HG02623 (cell line): ENCODE measurements at regions not wholly inside any gene's neighbourhood (a gene's known extent, or its start where the extent isn't known, plus 50 kb on each side); places are given as distances from the start of the nearest gene placed in this dataset.
"Not testable (repeated sequence)": the region's sequence is repeated elsewhere in the genome, so short reads cannot be mapped to it uniquely, and the experiment has no call there.

Experiments used
- ATAC-seq: cut with Tn5 transposase; IDR thresholded peaks from one replicate; pipeline ENCODE4 v1.9.1; 2021; ENCODE audit warnings: moderate library complexity; ENCODE audit not compliant: unreplicated experiment

DNA sequence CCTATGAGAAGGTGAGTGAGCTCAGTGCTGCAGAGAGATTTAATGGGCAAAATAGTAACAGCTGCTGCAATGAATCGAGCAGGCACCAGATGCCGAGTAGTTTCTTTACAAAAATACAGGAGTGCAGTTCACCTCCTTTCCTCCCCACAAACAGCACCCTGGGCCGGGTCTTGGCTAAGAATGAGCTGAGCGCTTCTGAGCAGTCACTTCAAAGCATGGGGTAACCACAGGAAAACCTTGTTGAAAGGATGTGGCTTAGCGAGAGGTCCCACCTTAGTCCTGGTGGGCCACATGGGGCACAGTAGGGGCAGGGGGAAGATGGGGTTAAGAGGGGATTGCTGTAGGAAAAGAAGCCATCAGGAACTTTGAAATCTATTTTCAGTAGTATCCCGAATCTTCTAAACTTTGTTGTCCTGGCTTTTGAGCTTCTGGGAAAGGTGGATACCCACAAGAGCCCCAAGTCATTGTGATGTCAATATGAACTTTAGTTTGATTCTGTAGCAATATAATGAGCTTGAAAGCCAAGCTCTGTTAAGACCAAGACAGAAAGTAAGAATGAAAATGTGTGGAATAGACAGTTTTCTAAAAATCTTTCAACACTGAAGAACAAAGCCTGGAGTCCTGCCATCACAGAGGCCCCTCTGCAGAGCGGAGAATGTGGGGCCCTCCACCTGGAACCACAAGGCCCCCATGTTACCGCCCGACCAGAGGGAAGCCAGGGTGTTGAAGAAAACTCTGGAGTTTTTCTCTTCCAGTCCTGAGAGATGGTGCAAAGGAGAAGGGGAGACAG, 101.0 kb upstream of the ZNF236 start:
- no peak for ATAC-seq

DNA sequence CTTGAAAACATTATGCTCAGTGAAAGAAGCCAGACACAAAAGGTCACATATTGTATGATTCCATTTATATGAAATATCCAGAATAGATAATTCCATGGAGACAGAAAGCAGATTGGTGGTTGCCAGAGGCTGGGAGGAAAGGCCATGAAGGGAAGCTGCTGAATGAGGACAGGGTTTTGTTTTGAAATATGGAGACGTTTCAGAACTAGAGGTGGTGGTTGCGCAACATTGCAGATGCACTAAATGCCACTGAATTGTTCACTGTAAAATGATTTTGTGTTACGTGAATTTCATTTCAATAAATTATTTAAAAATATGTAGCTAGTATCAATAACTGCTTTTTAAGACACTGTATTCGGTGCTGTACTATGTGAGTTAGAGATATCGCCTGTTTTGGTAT, 101.7 kb upstream of the ZNF236 start:
- no peak for ATAC-seq

GRCh38 chr18:76715012-76715610, 107.2 kb upstream of the ZNF236 start:
- ATAC-seq = no peak

GRCh38 chr18:76713432-76713831, 108.9 kb upstream of the ZNF236 start:
- no peak for ATAC-seq

GRCh38 chr18:76712511-76713140, 109.7 kb upstream of the ZNF236 start:
- no peak for ATAC-seq

- ATAC-seq = no peak
Observed at GRCh38 chr18:76710646-76711520, 111.5 kb upstream of the ZNF236 start.

GRCh38 chr18:76709659-76710645, 112.4 kb upstream of the ZNF236 start:
- ATAC-seq = peak; percentile 86

DNA sequence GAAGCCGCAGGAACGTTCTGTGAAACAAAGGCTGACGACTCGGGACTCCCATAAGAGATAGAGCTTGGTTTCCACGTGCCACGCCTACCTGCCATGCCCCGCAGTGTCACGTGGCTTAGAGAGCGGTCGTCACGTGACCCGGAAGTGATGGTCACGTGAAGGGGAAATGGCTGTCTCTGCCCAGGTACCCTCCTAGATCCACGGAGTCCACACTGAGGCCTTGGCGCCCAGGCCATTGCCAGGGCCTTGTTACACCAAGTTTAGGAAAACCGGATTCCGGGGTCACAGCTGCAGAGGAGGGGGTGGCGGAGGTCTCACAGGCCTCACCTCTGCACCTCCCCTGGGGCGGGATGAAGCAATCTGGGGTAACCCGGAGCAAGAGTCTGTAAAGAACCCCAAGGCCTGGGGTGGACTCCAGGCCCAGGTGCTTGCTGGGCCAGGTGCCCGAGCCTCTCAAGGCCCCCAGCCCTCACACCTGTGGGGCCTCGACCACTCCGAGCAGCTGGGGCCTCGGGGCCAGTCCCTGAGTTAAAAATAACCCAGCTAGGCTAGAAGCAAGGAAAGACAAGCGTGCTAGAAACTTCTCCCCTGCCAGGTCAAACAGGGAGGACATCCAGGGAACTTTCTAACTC, 113.5 kb upstream of the ZNF236 start:
- ATAC-seq = no peak

GRCh38 chr18:76708071-76708721, 114.2 kb upstream of the ZNF236 start:
- ATAC-seq = no peak

DNA sequence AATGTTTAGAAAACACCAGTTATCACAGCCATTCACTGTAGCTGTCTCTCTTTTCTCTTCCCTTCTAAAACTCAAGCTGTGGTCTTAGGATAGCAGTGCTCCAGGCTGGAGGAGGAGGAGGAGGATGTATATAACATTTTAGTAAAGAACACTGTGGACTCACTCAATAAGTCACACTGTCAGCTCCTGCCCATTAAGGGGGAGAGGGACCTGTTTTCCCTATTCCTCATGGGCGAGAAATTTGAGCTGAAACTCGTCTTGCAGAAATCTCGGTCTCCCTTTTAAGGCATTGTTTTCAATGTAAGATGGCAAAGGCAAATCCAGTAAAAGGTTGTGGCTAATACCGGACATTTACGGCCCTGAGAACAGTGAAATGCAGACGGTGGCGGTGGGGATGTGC, 114.8 kb upstream of the ZNF236 start:
- no peak for ATAC-seq

- not testable (repeated sequence) for ATAC-seq
Observed at GRCh38 chr18:76704589-76704988, 117.8 kb upstream of the ZNF236 start.

DNA sequence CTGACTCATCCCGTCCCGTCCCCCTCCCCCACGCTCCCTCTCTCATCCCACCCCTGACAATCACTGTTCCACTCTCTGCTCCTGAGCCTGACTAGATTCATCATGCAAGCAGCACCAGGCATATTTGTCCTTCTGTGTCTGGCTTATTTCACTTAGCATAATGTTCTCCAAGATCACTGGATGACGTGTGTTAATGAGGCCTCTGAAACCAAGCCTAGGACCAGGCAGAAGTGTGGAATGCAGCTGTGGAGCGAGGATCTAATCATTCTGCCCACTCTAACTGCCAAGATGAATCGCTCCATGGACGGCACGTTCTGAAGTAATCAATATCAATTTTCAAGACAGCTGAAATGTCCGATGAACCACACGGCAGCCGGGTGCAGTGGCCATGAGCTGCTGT, 122.4 kb upstream of the ZNF236 start:
- no peak for ATAC-seq

GRCh38 chr18:76697441-76697901, 124.9 kb upstream of the ZNF236 start:
- ATAC-seq = no peak

GRCh38 chr18:76691800-76692199, 130.6 kb upstream of the ZNF236 start:
- no peak for ATAC-seq

DNA sequence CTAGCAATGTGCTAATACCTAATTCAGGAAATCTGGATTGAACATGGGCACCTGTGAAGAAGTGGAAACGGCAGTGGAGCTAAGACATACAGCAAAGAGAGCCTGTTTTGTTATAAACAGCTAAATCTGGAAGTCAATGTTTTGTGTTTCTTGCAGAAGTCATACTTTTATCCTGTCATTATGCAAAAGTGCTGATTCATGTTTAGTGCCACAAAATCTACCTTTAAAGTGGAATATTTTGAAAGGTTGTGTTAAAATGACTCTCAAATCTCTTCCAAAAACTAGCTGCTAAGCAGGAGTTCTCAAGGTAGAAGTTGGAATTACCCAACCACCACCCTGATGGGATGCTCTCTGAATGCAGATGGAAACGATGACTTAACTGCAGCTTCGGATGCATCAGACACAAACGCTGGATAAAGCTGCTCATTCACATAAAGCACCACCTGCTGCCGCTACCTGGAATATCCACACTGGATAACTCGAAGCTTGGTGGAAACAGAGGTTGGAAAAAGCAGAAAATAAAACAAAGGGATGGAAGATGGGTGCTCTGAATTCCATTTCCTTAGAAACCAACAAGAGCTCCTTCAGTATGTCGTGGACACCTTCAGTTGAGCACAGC, 132.6 kb upstream of the ZNF236 start:
- no peak for ATAC-seq

DNA sequence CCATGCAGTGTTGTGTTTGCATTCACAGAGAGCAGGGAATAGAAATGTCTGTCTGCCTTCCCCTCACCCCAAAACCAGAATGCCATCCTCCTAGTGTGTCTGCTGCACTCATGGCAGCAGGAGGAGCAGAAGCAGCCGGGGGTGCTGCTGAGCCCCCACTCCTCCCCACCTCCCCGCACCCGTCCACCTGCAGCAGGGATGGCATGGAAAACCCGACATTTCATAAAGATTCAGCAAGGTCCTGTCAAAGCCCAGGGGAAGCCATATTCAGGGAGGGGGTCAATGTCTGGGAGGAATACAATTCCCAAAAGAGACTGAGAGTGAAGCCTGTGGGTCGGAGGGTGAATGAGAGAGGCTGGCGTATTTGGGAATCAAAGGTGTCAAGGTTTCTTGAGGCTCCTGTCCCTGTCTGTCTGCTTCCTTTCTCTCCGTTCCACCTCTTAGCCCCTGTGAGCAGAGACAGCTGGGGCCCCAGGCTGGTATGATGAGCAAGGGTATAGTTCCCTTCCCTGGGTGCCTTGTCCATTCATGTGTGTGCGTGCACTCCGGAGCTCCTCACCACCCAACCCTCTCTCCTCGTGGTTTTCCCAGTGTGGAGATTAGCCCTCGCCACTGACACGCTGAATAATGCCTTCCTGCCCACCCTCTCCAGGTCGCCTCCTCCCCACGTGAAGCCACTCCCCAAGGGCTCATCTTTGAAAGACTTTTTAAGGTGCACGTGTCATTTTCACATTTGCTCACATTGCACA, 133.5 kb upstream of the ZNF236 start:
- no peak for ATAC-seq

GRCh38 chr18:76687304-76687962, 134.9 kb upstream of the ZNF236 start:
- ATAC-seq = no peak
